PC-3 (cell line): ENCODE measurements at regions not wholly inside any gene's neighbourhood (a gene's known extent, or its start where the extent isn't known, plus 50 kb on each side); places are given as distances from the start of the nearest gene placed in this dataset.
"Not testable (repeated sequence)": the region's sequence is repeated elsewhere in the genome, so short reads cannot be mapped to it uniquely, and the experiment has no call there.

Source experiments
- ATAC-seq: fragments of 200-7000 bp; cut with Tn5 transposase; 2 replicates; pipeline ENCODE4 v1.9.1; 2020; ENCODE audit warnings: mild to moderate bottlenecking, moderate library complexity
- BruUV-seq: library from RNA; stranded (reverse); fragments of 400-500 nt; replicated peaks from 2 replicates; lab custom pipeline; 2021; lab: Mats Ljungman, UMichigan
- CTCF ChIA-PET: fragments of 300-600 bp; sonication (Branson Sonifier 250); formaldehyde crosslinking; loops from one replicate; lab custom pipeline; 2022; ENCODE audit warnings: antibody characterized with exemption; lab: Charles Lee
- POLR2A ChIA-PET: fragments of 300-600 bp; sonication (Branson Sonifier 250); formaldehyde crosslinking; loops from one replicate; lab custom pipeline; 2022; ENCODE audit warnings: antibody characterized with exemption; ENCODE audit not compliant: unreplicated experiment; lab: Charles Lee
- DNase-seq: peaks from one replicate; pipeline ENCODE4 v3.0.0-alpha.2; 2015
- H2AFZ ChIP-seq: fragments of 300-600 bp; sonication (generic); 2 replicates; pipeline ENCODE4 v1.6.0; 2016; ENCODE audit warnings: antibody characterized with exemption, low read length
- H3F3A ChIP-seq: fragments of 300-600 bp; sonication (generic); one replicate; pipeline ENCODE4 v1.6.0; 2017; ENCODE audit warnings: antibody characterized with exemption, low read length, control low read depth, mild to moderate bottlenecking; ENCODE audit not compliant: unreplicated experiment
- H3K27ac ChIP-seq: fragments of 300-600 bp; sonication (generic); 2 replicates; pipeline ENCODE4 v1.5.1; 2016; ENCODE audit warnings: mild to moderate bottlenecking, low read length
- H3K27me3 ChIP-seq: fragments of 300-600 bp; sonication (generic); 2 replicates; pipeline ENCODE4 v1.6.1; 2016; ENCODE audit warnings: low read length, mixed read lengths
- H3K36me3 ChIP-seq: fragments of 300-600 bp; sonication (generic); 2 replicates; pipeline ENCODE4 v1.6.1; 2016; ENCODE audit warnings: low read depth, mixed run types, low read length, mixed read lengths
- H3K4me1 ChIP-seq: fragments of 300-600 bp; sonication (generic); 2 replicates; pipeline ENCODE4 v1.5.1; 2016; ENCODE audit warnings: low read length; ENCODE audit not compliant: insufficient read depth
- H3K4me2 ChIP-seq: fragments of 300-600 bp; sonication (generic); 2 replicates; pipeline ENCODE4 v1.6.0; 2016; ENCODE audit warnings: low read length
- H3K4me3 ChIP-seq: fragments of 300-600 bp; sonication (generic); 2 replicates; pipeline ENCODE4 v1.5.1; 2016; ENCODE audit warnings: mild to moderate bottlenecking, low read length, mixed read lengths
- H3K79me2 ChIP-seq: fragments of 300-600 bp; sonication (generic); 2 replicates; pipeline ENCODE4 v1.6.1; 2017; ENCODE audit warnings: low read length, mixed read lengths
- H3K9ac ChIP-seq: fragments of 300-600 bp; sonication (generic); 2 replicates; pipeline ENCODE4 v1.6.0; 2016; ENCODE audit warnings: mild to moderate bottlenecking, low read length
- H3K9me2 ChIP-seq: fragments of 300-600 bp; sonication (generic); replicated peaks from 2 replicates; pipeline ENCODE4 v1.6.1; 2016; ENCODE audit warnings: mixed run types, low read length, mixed read lengths
- H3K9me3 ChIP-seq: fragments of 300-600 bp; sonication (generic); 2 replicates; pipeline ENCODE4 v1.6.1; 2016; ENCODE audit warnings: low read length, mixed read lengths
- H4K20me1 ChIP-seq: fragments of 300-600 bp; sonication (generic); 2 replicates; pipeline ENCODE4 v1.6.1; 2016; ENCODE audit warnings: low read length, mixed read lengths
- EZH2phosphoT487 ChIP-seq: fragments of 300-600 bp; sonication (generic); IDR thresholded peaks from 2 replicates; pipeline ENCODE4 v1.6.1; 2018; ENCODE audit warnings: mild to moderate bottlenecking, antibody characterized with exemption, low read length, borderline replicate concordance
- intact Hi-C: fragments of 100-400 bp; cut with micrococcal nuclease; formaldehyde crosslinking; loops from 2 replicates; pipeline ENCODE4 v1.9.0; 2023

DNA sequence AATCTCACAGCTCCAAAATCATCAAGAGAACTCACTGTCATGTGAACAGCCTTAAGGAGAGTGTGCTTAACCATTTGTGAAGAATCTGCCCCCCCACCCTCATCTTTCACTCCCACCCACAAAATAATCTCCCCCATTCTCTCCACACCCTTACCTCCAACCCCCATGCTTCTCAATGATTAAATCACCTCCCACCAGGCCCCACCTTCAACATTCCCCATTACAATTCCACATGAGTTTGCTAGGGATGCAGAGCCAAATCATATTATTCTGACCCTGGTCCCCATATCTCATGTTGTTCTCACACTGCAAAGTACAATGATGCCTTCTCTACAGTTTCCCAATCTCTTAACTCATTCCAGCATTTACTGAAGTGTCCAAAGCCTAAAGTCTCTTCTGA lies 232.9 kb downstream of the CWH43 start:
- H3K79me2 ChIP-seq, H3K27me3 ChIP-seq, H4K20me1 ChIP-seq, DNase-seq, POLR2A ChIA-PET, H3K9me2 ChIP-seq, H3F3A ChIP-seq, H3K4me3 ChIP-seq, H3K4me1 ChIP-seq, H3K36me3 ChIP-seq, ATAC-seq, H3K4me2 ChIP-seq, BruUV-seq, intact Hi-C loops, H2AFZ ChIP-seq, H3K9me3 ChIP-seq, CTCF ChIA-PET, H3K27ac ChIP-seq, H3K9ac ChIP-seq: not testable (repeated sequence)

GRCh38 chr4:49219489-49220225 lies 233.6 kb downstream of the CWH43 start:
- CTCF ChIA-PET, H3K9ac ChIP-seq, POLR2A ChIA-PET, ATAC-seq, H3K27me3 ChIP-seq, BruUV-seq, H3K4me1 ChIP-seq, H3K9me3 ChIP-seq, H2AFZ ChIP-seq, DNase-seq, H3K9me2 ChIP-seq, H3F3A ChIP-seq, H3K27ac ChIP-seq, H3K79me2 ChIP-seq, H3K36me3 ChIP-seq, H3K4me2 ChIP-seq, H4K20me1 ChIP-seq, intact Hi-C loops, H3K4me3 ChIP-seq: not testable (repeated sequence)

- no peak for ATAC-seq
These were observed 235.1 kb downstream of the CWH43 start for GRCh38 chr4:49221209-49221608.

GRCh38 chr4:49222810-49223209 lies 236.7 kb downstream of the CWH43 start:
- H2AFZ ChIP-seq, intact Hi-C loops, H3K36me3 ChIP-seq, H4K20me1 ChIP-seq, POLR2A ChIA-PET, CTCF ChIA-PET, H3K9me2 ChIP-seq, H3F3A ChIP-seq, H3K79me2 ChIP-seq, BruUV-seq, H3K9ac ChIP-seq, H3K27ac ChIP-seq, ATAC-seq, DNase-seq, H3K9me3 ChIP-seq, H3K4me2 ChIP-seq, H3K4me1 ChIP-seq, H3K4me3 ChIP-seq, H3K27me3 ChIP-seq: not testable (repeated sequence)

More at GRCh38 chr4:49221209-49221608, 235.1 kb downstream of the CWH43 start:
- Histone ChIP-seq H3K9ac (no peak overlapping the region), H3F3A (no peaks in the 10 kb centered on the region), H3K9me2 (no peaks in the 10 kb centered on the region), H3K36me3 (no peaks in the 10 kb centered on the region), H3K27me3 (no peaks in the 10 kb centered on the region), H3K27ac (no peak overlapping the region), H4K20me1 (no peaks in the 10 kb centered on the region), H3K79me2 (no peaks in the 10 kb centered on the region), H3K9me3 (0 out of 2 replicates have a peak, but pooled peaks cover 4% of the 10 kb centered on the region), H3K4me2 (no peak overlapping the region), H3K4me3 (no peak overlapping the region), H3K4me1 (no peaks in the 10 kb centered on the region), H2AFZ (no peak overlapping the region)
- DNase-seq = no peak
- intact Hi-C loops = no loop called here
- no peak for TF ChIP-seq EZH2phosphoT487
- CTCF ChIA-PET = no interaction called here
- POLR2A ChIA-PET = no interaction called here
- no TSS peak for BruUV-seq

DNA sequence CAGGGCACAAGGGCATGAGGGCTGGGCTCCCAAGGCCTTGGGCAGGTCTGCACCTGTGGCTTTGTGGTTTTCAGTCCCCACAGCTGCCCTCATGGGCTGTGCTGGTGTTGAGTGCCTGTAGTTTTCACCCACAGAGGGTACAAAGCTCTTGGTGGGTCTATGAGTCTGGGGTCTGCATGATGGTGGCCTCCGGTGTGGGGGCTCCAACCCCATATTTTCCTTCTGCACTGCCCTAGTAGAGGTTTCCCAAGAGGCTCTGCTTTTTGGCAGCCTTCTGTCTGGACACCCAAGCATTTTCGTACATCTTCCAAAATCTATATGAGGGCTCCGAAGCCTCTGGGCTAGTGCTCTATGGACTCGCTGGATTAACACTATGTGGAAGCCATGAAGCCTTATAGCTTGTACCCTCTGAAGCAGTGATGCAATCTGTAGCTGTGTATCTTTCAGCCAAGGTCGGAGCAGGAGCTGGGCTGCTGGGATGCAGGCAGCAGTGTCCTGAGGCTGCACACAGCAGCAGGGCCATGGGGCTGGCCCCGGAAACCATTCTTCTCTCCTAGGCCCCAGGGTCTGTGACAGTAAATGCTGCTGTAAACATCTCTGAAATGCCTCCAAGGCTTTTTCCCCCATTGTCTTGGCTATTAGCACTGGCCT lies 240.3 kb downstream of the CWH43 start:
- H3F3A ChIP-seq, H3K4me3 ChIP-seq, H4K20me1 ChIP-seq, CTCF ChIA-PET, H3K9ac ChIP-seq, H3K36me3 ChIP-seq, H3K9me3 ChIP-seq, H3K27ac ChIP-seq, POLR2A ChIA-PET, ATAC-seq, intact Hi-C loops, H3K79me2 ChIP-seq, H3K27me3 ChIP-seq, H3K9me2 ChIP-seq, H3K4me2 ChIP-seq, H2AFZ ChIP-seq, BruUV-seq, DNase-seq, H3K4me1 ChIP-seq: not testable (repeated sequence)

DNA sequence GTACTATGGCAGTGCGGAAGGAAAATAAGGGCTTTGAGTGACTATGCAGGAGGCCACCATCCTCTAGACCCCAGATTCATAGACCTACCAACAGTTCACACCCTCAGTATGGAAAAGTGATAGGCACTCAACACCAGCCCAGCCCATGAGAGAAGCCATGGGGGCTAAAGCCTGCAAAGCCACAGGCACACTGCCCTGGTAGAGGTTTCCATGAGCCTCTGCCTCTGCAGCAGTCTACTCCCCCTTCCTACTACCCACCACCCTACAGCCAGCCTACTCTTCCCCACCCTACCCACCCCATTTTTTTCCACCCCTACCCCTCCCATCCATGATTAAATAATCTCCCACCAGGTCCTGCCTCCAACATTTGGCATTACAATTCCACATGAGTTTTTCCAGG lies 241.9 kb downstream of the CWH43 start:
- H3K36me3 ChIP-seq, DNase-seq, H3F3A ChIP-seq, H3K79me2 ChIP-seq, H2AFZ ChIP-seq, BruUV-seq, H4K20me1 ChIP-seq, H3K27me3 ChIP-seq, H3K9me2 ChIP-seq, H3K27ac ChIP-seq, CTCF ChIA-PET, H3K9ac ChIP-seq, H3K4me1 ChIP-seq, H3K9me3 ChIP-seq, ATAC-seq, POLR2A ChIA-PET, intact Hi-C loops, H3K4me2 ChIP-seq, H3K4me3 ChIP-seq: not testable (repeated sequence)
